ENCODE measurements at regions not wholly inside any gene's neighbourhood (a gene's known extent, or its start where the extent isn't known, plus 50 kb on each side); places are given as distances from the start of the nearest gene placed in this dataset.

DNA sequence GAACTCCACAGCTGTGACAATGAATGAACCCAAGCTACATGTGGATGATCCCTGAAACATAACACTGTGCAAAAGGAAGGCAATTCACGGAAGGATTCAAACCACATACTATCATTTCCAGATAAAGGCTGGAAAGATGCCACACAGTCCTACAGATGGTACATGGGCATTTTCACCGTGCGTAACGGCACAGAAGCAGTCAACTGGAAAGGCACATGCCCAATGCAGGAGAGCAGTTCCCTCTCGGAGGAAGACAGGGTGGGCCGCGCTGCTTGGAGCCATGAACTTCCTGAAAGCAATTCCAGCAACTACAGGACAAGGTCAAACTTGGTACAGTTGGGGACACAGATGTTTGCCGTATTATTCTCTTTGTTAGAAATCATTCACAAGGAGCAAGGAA lies 103.7 kb downstream of the SHANK2 start:
- Mint-ChIP-seq H3K9me3 (no peaks in the 10 kb centered on the region), H3K27ac (no peak overlapping the region), H3K27me3 (peaks cover 15% of the 10 kb centered on the region), H3K4me3 (no peak overlapping the region), H3K4me1 (ENCODE audit: low read depth) (peaks cover 6% of the 10 kb centered on the region), H3K36me3 (ENCODE audit: low read depth) (no peaks in the 10 kb centered on the region)
- ChIA-PET CTCF (no interaction called here), POLR2A (no interaction called here)
- ATAC-seq (no peak), DNase-seq (no peak)
- TF ChIP-seq, protein P1, sequence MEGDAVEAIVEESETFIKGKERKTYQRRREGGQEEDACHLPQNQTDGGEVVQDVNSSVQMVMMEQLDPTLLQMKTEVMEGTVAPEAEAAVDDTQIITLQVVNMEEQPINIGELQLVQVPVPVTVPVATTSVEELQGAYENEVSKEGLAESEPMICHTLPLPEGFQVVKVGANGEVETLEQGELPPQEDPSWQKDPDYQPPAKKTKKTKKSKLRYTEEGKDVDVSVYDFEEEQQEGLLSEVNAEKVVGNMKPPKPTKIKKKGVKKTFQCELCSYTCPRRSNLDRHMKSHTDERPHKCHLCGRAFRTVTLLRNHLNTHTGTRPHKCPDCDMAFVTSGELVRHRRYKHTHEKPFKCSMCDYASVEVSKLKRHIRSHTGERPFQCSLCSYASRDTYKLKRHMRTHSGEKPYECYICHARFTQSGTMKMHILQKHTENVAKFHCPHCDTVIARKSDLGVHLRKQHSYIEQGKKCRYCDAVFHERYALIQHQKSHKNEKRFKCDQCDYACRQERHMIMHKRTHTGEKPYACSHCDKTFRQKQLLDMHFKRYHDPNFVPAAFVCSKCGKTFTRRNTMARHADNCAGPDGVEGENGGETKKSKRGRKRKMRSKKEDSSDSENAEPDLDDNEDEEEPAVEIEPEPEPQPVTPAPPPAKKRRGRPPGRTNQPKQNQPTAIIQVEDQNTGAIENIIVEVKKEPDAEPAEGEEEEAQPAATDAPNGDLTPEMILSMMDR (IDR thresholded peaks at IDR 0.05) = no peak
- intact Hi-C loops (cut with micrococcal nuclease) = no loop called here

DNA sequence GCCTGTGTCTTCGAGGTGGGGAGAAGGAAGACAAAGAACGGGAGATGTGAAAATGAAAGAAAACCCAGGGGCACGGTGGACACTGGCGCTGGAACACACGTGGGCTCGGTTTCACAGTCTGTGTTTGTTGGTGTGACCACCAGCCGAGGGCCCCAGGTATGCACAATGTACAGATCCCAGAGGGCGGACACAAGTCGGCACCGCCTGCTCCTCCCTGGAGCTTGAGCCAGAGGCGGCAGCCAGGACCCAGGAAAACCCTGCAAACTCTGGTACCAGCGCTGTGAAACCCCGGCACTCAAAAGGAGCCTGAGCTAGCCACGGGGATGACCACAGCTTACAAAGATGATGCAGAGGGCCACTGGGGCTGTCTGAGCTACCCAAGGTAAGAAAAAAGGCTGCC lies 105.0 kb downstream of the SHANK2 start:
- TF ChIP-seq, protein P1 (IDR thresholded peaks at IDR 0.05) = no peak
- H3K4me3 Mint-ChIP-seq = no peak overlapping the region
- no peak for ATAC-seq
- DNase-seq = no peak
- H3K36me3 Mint-ChIP-seq (ENCODE audit: low read depth) = no peaks in the 10 kb centered on the region
- CTCF ChIA-PET = no interaction called here
- no peak overlapping the region for H3K27ac Mint-ChIP-seq
- intact Hi-C loops (cut with micrococcal nuclease) = no loop called here
- no peaks in the 10 kb centered on the region for H3K4me1 Mint-ChIP-seq (ENCODE audit: low read depth)
- POLR2A ChIA-PET = no interaction called here
- peaks cover 6% of the 10 kb centered on the region for H3K27me3 Mint-ChIP-seq
- no peaks in the 10 kb centered on the region for H3K9me3 Mint-ChIP-seq

DNA sequence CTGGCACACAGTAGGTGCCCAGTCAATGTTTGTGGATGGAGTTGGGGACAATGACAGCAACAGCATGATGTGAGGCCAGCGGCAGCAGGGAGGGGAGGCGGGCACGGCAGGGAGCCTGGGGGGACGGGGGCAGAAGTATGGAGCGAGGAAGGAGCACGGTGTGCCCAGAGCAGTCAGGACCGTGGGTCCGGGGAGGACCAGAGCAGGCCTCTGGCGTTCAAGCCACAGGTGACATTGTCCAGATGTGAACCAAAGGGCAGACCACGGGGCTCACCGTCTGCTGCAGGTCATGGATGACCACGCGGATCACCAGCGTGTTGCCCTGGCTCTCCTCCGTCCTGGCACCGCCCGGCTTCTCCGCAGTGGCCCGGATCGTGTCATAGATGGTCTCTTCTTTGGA lies 105.5 kb downstream of the SHANK2 start:
- no peaks in the 10 kb centered on the region for H3K36me3 Mint-ChIP-seq (ENCODE audit: low read depth)
- intact Hi-C loops (cut with micrococcal nuclease) = no loop called here
- CTCF ChIA-PET = no interaction called here
- H3K27ac Mint-ChIP-seq = no peak overlapping the region
- POLR2A ChIA-PET = no interaction called here
- TF ChIP-seq, protein P1 (IDR thresholded peaks at IDR 0.05) = no peak
- H3K4me1 Mint-ChIP-seq (ENCODE audit: low read depth) = no peaks in the 10 kb centered on the region
- DNase-seq = no peak
- ATAC-seq = no peak
- H3K4me3 Mint-ChIP-seq = no peak overlapping the region
- H3K27me3 Mint-ChIP-seq = peaks cover 4% of the 10 kb centered on the region
- H3K9me3 Mint-ChIP-seq = no peaks in the 10 kb centered on the region

DNA sequence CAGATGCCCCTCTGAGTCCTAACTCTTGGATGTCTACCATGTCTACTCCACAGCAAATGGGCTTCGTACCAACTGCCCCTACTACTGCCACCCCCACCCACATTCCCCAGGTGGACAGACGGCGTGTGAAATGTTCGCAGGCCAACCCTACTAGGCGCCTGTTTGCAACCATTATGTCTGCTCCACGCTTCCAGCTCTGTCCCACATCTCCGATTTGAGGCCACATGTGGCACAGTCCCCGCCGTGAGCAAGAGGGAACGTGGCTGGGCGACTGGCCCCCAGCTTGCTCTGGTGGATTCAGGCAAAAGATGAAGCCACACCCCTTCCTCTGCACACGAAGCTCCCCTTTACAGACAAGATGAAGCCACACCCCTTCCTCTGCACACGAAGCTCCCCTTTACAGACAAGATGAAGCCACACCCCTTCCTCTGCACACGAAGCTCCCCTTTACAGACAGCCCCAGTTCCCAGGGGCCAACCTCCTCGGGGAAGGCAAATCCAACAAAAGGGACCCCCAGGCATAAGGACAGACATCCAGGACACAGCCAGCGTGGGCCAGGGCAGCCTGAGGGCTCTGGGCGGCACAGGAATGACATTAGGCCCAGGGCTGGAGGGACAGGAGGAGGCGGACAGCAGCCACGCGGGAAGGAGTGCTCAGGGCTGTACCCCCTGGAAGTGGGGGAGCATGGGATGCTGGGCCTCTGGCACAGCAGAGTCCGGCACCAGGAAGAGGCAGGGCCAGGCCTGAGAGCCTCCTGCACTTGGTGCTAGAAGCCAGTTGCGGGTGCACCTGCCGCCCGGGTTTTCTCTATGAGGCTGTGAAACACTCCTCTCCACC lies 106.2 kb downstream of the SHANK2 start:
- Mint-ChIP-seq H3K27me3 (peaks cover 2% of the 10 kb centered on the region), H3K4me3 (no peak overlapping the region), H3K27ac (no peak overlapping the region), H3K9me3 (no peaks in the 10 kb centered on the region), H3K36me3 (ENCODE audit: low read depth) (no peaks in the 10 kb centered on the region), H3K4me1 (ENCODE audit: low read depth) (no peaks in the 10 kb centered on the region)
- no peak for ATAC-seq
- DNase-seq = no peak
- intact Hi-C loops (cut with micrococcal nuclease) = no loop called here
- TF ChIP-seq, protein P1 (IDR thresholded peaks at IDR 0.05) = no peak
- CTCF ChIA-PET = no interaction called here
- POLR2A ChIA-PET = no interaction called here

DNA sequence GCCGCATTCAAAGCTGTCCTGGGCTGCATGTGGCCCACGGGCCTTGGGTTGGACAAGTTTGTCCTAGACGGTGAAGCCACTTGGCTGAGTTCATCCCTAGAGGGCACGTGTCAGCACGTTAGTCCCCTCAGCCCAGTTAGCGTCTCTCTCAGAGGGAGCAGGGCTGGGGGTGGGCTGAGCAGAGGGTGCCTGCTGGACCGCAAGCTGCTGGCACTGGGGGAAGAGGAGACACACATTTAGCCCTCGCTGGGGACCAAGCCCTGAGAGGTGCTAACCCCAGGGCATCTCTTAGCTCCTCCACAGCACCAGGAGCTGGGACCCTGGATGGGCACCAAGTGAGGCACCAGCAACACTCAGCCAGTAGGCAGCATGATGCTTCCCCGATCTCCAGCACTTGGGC lies 107.0 kb downstream of the SHANK2 start:
- ChIA-PET POLR2A (no interaction called here), CTCF (no interaction called here)
- no peak for DNase-seq
- Mint-ChIP-seq H3K4me1 (ENCODE audit: low read depth) (no peaks in the 10 kb centered on the region), H3K27me3 (peaks cover 2% of the 10 kb centered on the region), H3K4me3 (no peak overlapping the region), H3K9me3 (no peaks in the 10 kb centered on the region), H3K36me3 (ENCODE audit: low read depth) (no peaks in the 10 kb centered on the region), H3K27ac (no peak overlapping the region)
- no peak for ATAC-seq
- intact Hi-C loops (cut with micrococcal nuclease) = no loop called here
- TF ChIP-seq, protein P1 (IDR thresholded peaks at IDR 0.05) = no peak

All from activated CD8-positive, alpha-beta T cell treated with anti-CD3 and anti-CD28 coated beads for 36 hours (primary cell).